ENCODE measurements at regions not wholly inside any gene's neighbourhood (a gene's known extent, or its start where the extent isn't known, plus 50 kb on each side); places are given as distances from the start of the nearest gene placed in this dataset.

DNA sequence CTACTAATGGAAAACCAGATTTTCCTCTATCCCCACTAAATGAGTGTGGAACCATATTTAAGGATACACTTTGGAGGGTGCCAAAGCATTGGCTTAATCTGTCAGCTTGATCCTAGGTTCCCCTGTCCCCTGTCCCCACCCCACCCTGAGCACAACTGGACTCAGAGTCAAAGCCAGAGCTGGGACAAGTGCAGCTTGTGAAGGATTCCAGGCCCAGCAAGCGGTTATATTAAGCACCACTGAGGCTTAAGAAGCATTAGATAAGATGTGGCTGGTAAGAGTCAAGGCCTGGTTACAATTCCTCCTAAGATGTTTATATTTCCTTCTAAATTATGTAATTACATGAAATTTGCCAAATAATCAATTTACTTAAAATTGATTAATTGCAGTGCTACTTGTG lies 350.0 kb upstream of the GATB start:
- Histone ChIP-seq H3K4me3 (no peak overlapping the region), H3K4me1 (peaks cover 7% of the 10 kb centered on the region), H3K9me3 (no peaks in the 10 kb centered on the region), H3K27me3 (ENCODE audit: low read depth) (no peaks in the 10 kb centered on the region), H3K36me3 (no peaks in the 10 kb centered on the region), H3K27ac (no peak overlapping the region)
- DNase-seq (no peak), ATAC-seq (no peak)
- TF ChIP-seq, protein P1, sequence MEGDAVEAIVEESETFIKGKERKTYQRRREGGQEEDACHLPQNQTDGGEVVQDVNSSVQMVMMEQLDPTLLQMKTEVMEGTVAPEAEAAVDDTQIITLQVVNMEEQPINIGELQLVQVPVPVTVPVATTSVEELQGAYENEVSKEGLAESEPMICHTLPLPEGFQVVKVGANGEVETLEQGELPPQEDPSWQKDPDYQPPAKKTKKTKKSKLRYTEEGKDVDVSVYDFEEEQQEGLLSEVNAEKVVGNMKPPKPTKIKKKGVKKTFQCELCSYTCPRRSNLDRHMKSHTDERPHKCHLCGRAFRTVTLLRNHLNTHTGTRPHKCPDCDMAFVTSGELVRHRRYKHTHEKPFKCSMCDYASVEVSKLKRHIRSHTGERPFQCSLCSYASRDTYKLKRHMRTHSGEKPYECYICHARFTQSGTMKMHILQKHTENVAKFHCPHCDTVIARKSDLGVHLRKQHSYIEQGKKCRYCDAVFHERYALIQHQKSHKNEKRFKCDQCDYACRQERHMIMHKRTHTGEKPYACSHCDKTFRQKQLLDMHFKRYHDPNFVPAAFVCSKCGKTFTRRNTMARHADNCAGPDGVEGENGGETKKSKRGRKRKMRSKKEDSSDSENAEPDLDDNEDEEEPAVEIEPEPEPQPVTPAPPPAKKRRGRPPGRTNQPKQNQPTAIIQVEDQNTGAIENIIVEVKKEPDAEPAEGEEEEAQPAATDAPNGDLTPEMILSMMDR (IDR thresholded peaks at IDR 0.05) = no peak
- intact Hi-C loops (cut with DNase I) = no loop called here

DNA sequence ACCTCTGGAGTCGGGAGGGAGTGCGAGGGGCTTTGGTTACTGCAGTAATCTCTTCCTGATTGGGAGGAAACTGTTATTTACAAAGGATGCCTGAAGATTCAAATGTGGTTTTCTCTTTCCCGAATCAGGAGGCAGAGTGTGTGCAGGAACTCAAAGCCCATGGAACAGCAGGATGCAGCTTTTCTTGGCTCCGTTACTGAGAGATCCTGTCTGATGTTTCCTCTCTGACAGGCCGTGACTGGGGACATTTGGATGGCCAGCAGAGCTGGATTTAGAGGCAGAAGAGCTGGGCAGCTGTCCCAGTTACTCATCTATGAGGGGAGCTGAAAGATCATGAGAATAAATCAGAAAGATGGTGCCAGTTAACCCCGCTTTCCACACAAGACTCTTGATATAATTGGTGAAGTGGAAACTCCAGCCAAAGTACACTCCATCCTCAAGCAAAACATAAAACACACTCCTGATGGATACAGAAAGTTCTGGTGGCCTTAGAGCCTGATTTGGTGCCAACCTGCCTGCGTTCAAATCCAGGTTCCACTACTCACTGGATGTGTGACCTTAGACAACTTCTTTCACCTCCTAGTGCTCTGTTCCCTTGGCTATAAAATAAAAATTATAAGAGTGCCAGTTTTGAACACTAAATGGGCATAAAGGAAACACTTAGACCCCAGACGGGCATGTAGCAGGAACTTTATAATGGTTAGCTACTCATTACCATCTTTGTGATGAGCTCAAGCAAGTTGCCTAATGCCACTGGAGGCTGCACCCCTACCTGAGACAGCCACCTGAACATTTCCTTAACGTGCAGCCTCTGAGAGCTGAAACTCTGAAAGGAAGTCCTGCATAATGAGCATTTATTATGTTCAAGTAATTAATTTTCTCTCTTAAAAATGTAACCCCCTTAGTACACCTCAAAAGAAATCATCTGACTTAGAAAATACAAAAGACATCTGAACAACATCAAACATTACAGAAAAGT lies 349.0 kb upstream of the GATB start:
- ATAC-seq = no peak
- Histone ChIP-seq H3K36me3 (no peaks in the 10 kb centered on the region), H3K27me3 (ENCODE audit: low read depth) (no peaks in the 10 kb centered on the region), H3K9me3 (no peaks in the 10 kb centered on the region), H3K4me3 (no peak overlapping the region), H3K4me1 (no peaks in the 10 kb centered on the region), H3K27ac (no peak overlapping the region)
- TF ChIP-seq, protein P1 (IDR thresholded peaks at IDR 0.05) = no peak
- no peak for DNase-seq
- intact Hi-C loops (cut with DNase I) = no loop called here

DNA sequence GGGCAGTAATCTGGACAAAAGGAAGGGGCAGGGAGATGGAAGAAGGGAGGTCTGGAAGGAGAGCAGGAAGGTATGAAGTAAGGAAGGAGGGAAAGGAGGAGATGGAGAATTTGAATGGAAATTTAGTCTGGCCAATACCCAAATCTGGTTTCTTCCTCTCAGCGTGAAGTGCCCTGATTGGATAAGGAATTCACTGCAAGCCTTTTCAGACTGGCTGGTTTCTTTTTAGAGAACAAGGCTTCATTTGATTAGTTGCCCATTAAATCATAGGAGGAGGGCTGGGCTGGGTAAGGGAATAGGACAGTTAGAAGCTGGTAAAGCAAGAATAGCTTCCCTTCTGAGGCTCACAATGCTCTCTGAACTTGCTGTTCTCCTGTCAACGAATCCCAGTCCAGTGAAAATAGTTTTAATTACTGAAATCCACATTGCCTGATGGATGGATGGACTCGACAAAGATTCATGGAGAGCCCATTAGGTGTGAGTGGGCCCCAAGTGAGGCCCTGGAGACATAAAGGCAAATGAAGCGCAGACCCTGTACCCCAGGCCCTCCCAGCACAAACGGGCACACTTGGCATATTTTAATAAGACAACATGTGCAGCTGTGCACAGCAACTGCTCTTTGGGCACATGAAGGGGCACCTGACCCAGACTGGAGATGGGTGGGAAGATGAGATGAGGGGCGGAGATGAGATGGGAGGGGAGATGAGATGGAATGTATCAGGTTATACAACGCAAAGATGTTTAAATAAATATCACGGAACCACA lies 347.1 kb upstream of the GATB start:
- intact Hi-C loops (cut with DNase I) = no loop called here
- no peak overlapping the region for H3K4me3 ChIP-seq
- no peak for ATAC-seq

DNA sequence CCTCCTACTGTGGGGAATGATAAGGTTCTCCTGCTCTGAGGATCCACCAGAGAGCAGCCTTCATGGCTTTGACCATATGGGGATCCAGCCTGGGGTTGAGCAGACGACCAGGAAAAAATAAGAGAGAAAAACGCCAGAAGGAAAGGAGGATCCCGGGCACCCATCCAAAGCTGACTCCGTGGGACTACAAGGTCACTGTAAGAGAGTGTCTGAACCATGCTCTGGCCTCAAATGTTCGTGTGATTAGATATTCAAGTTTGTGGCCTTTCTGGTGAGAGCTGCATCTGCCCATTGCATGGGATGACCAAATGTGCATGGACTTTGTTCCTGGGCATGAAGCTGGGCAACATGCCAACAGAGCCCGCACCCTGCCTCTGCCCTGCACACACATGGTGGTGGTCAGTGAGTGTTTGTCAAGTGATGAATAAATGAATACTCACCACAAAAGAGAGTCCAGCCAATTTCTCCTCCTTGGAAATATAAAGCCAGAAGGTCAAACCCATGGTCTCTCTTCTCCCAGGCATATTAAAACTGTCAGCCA lies 346.0 kb upstream of the GATB start:
- no peak for ATAC-seq
- H3K27me3 ChIP-seq (ENCODE audit: low read depth) = no peaks in the 10 kb centered on the region
- no peaks in the 10 kb centered on the region for H3K36me3 ChIP-seq
- no peak overlapping the region for H3K27ac ChIP-seq
- no peaks in the 10 kb centered on the region for H3K4me1 ChIP-seq
- TF ChIP-seq, protein P1 (IDR thresholded peaks at IDR 0.05) = no peak
- intact Hi-C loops (cut with DNase I) = no loop called here
- H3K4me3 ChIP-seq = no peak overlapping the region
- H3K9me3 ChIP-seq = no peaks in the 10 kb centered on the region
- no peak for DNase-seq

More for the DNA sequence above, 347.1 kb upstream of the GATB start:
- H3K4me1 ChIP-seq = no peaks in the 10 kb centered on the region
- H3K36me3 ChIP-seq = no peaks in the 10 kb centered on the region
- DNase-seq = no peak
- H3K9me3 ChIP-seq = no peaks in the 10 kb centered on the region
- TF ChIP-seq, protein P1 (IDR thresholded peaks at IDR 0.05) = no peak
- H3K27me3 ChIP-seq (ENCODE audit: low read depth) = no peaks in the 10 kb centered on the region
- H3K27ac ChIP-seq = no peak overlapping the region

DNA sequence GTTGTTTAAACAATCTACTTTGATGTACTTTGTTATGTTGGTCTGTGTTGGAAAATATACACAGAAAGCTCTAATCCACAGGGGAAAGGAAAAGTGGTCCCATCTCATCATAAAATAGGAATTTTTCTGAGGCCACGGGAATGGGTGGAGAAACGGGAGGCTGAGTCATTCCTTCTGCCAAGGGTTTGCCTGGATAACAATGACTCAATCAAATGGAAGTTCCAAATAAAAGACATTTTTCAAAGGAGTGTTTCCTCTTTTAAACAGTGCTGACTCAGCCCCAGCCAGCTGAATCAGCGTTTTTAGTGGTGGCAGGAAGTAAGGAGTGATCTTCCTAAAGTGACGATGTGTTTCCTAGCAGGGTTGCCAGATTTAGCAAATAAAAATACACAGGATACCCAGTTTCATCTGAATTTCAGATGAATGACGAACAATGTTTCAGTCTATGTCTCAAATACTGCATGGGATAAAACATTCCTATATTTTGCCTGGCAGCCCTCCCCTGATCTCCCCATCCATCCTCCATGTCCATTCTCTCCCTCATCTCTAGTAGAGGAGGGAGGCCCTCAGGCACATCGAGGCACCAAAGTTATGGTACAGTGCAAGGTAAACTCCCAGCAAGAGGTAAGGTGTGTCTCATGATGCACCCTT lies 345.4 kb upstream of the GATB start:
- intact Hi-C loops (cut with DNase I) = no loop called here
- Histone ChIP-seq H3K27ac (no peak overlapping the region), H3K4me1 (peaks cover 2% of the 10 kb centered on the region), H3K4me3 (no peak overlapping the region), H3K27me3 (ENCODE audit: low read depth) (no peaks in the 10 kb centered on the region), H3K36me3 (no peaks in the 10 kb centered on the region), H3K9me3 (no peaks in the 10 kb centered on the region)
- TF ChIP-seq, protein P1 (IDR thresholded peaks at IDR 0.05) = no peak
- ATAC-seq (peak; percentile 64 to 68), DNase-seq (peak; percentile 57)
